ENCODE measurements at regions not wholly inside any gene's neighbourhood (a gene's known extent, or its start where the extent isn't known, plus 50 kb on each side); places are given as distances from the start of the nearest gene placed in this dataset.

DNA sequence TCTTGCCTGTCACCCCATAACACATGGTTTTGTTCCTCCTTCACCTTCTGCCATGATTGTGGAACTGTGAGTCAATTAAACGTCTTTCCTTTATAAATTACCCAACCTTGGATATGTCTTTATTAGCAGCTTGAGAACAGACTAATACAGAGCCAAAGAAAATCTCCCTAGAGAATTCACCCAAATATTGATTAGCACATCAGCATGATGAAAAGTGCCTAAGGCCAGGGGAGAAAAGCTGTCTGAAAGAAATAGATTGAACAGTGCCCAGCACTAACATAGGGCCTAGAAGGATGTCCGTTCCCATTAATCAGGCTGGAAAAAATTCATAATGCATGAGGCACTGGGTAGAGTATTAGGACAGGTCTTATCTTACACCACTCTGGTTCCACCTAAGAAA, 111.9 kb upstream of the CALN1 start:
- ChIA-PET CTCF (interaction anchor here (0.5 to 1.5 kb wide), 3 partner anchors 15 to 118 kb away, joined by 3 to 4 read pairs (median 4); no protein-coding TSS in a partner anchor), POLR2A (no interaction called here)
- no peaks in the 10 kb centered on the region for H3K9me3 Mint-ChIP-seq (ENCODE audit: unreplicated experiment)
- no TSS peak for BruUV-seq (replicated peaks)
- H3K27me3 Mint-ChIP-seq (ENCODE audit: insufficient read depth, unreplicated experiment): no peaks in the 10 kb centered on the region
- no peaks in the 10 kb centered on the region for H3K4me1 Mint-ChIP-seq (ENCODE audit: insufficient read depth, unreplicated experiment)
- no peaks in the 10 kb centered on the region for H3K36me3 Mint-ChIP-seq (ENCODE audit: insufficient read depth, unreplicated experiment)
- H3K27ac Mint-ChIP-seq (ENCODE audit: low read depth, unreplicated experiment): no peak overlapping the region
- intact Hi-C loops (cut with micrococcal nuclease): no loop called here
- DNase-seq (ENCODE audit: unreplicated experiment): no peak
- TF ChIP-seq CTCF (IDR thresholded peaks at IDR 0.05; ENCODE audit: unreplicated experiment): no peak
- H3K4me3 Mint-ChIP-seq (ENCODE audit: unreplicated experiment): no peak overlapping the region

GRCh38 chr7:72504061-72504706, 92.0 kb upstream of the CALN1 start:
- no TSS peak for BruUV-seq (replicated peaks)
- Mint-ChIP-seq H3K4me3 (ENCODE audit: unreplicated experiment) (no peak overlapping the region), H3K27me3 (ENCODE audit: insufficient read depth, unreplicated experiment) (no peaks in the 10 kb centered on the region), H3K4me1 (ENCODE audit: insufficient read depth, unreplicated experiment) (peaks cover 10% of the 10 kb centered on the region), H3K27ac (ENCODE audit: low read depth, unreplicated experiment) (no peak overlapping the region), H3K36me3 (ENCODE audit: insufficient read depth, unreplicated experiment) (no peaks in the 10 kb centered on the region), H3K9me3 (ENCODE audit: unreplicated experiment) (no peaks in the 10 kb centered on the region)
- POLR2A ChIA-PET: no interaction called here
- TF ChIP-seq CTCF (IDR thresholded peaks at IDR 0.05; ENCODE audit: unreplicated experiment): no peak
- CTCF ChIA-PET: interaction anchor here (4.3 kb wide), 1 partner anchor 11 kb away, joined by 30 read pairs; no protein-coding TSS in a partner anchor
- intact Hi-C loops (cut with micrococcal nuclease): no loop called here
- peak; percentile 21 for DNase-seq (ENCODE audit: unreplicated experiment)

DNA sequence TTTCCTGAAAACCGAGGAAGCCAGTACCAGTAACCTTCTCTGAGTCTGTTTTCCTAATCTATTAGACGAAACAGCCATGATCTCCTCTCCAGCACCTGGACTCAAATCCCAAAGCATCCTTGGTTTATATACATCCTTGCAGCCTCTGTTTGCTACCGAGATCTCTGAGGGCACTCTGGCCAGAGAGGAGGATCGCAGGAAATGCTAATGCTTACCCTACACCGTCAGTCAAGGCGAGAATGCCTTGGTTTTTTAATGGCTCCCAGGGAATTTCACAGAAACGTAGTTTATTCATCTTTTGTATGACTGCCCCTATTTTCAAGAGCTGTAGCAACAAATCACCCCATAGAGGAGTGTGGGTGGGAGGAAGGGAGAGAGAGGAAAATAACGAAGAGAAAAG, 91.5 kb upstream of the CALN1 start:
- no peaks in the 10 kb centered on the region for H3K27me3 Mint-ChIP-seq (ENCODE audit: insufficient read depth, unreplicated experiment)
- no peak for TF ChIP-seq CTCF (IDR thresholded peaks at IDR 0.05; ENCODE audit: unreplicated experiment)
- no peaks in the 10 kb centered on the region for H3K9me3 Mint-ChIP-seq (ENCODE audit: unreplicated experiment)
- ChIA-PET POLR2A (no interaction called here), CTCF (interaction anchor here (0.6 to 4.3 kb wide), 3 partner anchors 10 to 75 kb away, joined by 3 to 30 read pairs (median 3); no protein-coding TSS in a partner anchor)
- H3K4me3 Mint-ChIP-seq (ENCODE audit: unreplicated experiment): no peak overlapping the region
- H3K36me3 Mint-ChIP-seq (ENCODE audit: insufficient read depth, unreplicated experiment): no peaks in the 10 kb centered on the region
- intact Hi-C loops (cut with micrococcal nuclease): no loop called here
- no TSS peak for BruUV-seq (replicated peaks)
- DNase-seq (ENCODE audit: unreplicated experiment): no peak
- H3K4me1 Mint-ChIP-seq (ENCODE audit: insufficient read depth, unreplicated experiment): peaks cover 10% of the 10 kb centered on the region
- no peak overlapping the region for H3K27ac Mint-ChIP-seq (ENCODE audit: low read depth, unreplicated experiment)

DNA sequence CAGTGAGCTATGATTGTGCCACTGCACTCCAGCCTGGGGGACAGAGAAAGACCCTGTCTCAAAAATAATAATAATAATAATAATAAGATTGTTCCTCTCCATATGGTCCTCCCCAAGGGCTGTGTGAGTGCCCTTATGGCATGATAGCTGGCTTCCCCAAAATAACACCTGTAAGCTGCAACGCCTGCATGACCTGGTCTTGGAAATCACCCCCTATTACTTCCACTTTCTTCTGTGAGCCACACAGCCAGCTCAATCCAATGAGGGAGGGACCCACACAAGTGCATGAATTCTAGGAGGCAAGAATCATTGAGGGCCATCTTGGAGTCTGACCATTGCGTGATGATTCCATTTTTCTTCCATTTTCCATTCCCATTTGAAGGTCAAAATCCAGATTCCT, 82.7 kb upstream of the CALN1 start:
- no peak for TF ChIP-seq CTCF (IDR thresholded peaks at IDR 0.05; ENCODE audit: unreplicated experiment)
- no peak for DNase-seq (ENCODE audit: unreplicated experiment)
- Mint-ChIP-seq H3K36me3 (ENCODE audit: insufficient read depth, unreplicated experiment) (no peaks in the 10 kb centered on the region), H3K27me3 (ENCODE audit: insufficient read depth, unreplicated experiment) (no peaks in the 10 kb centered on the region), H3K27ac (ENCODE audit: low read depth, unreplicated experiment) (no peak overlapping the region), H3K4me1 (ENCODE audit: insufficient read depth, unreplicated experiment) (no peaks in the 10 kb centered on the region), H3K4me3 (ENCODE audit: unreplicated experiment) (no peak overlapping the region), H3K9me3 (ENCODE audit: unreplicated experiment) (peaks cover 11% of the 10 kb centered on the region)
- intact Hi-C loops (cut with micrococcal nuclease): loop anchor here (1.0 to 10.0 kb wide), 3 partner anchors 312 to 1670 kb away; no protein-coding TSS in a partner anchor
- ChIA-PET CTCF (interaction anchor here (0.5 to 4.6 kb wide), 38 partner anchors 9 to 743 kb away, joined by 3 to 30 read pairs (median 4); no protein-coding TSS in a partner anchor), POLR2A (no interaction called here)
- BruUV-seq (replicated peaks): no TSS peak
